ENCODE measurements at regions not wholly inside any gene's neighbourhood (a gene's known extent, or its start where the extent isn't known, plus 50 kb on each side); places are given as distances from the start of the nearest gene placed in this dataset.

DNA sequence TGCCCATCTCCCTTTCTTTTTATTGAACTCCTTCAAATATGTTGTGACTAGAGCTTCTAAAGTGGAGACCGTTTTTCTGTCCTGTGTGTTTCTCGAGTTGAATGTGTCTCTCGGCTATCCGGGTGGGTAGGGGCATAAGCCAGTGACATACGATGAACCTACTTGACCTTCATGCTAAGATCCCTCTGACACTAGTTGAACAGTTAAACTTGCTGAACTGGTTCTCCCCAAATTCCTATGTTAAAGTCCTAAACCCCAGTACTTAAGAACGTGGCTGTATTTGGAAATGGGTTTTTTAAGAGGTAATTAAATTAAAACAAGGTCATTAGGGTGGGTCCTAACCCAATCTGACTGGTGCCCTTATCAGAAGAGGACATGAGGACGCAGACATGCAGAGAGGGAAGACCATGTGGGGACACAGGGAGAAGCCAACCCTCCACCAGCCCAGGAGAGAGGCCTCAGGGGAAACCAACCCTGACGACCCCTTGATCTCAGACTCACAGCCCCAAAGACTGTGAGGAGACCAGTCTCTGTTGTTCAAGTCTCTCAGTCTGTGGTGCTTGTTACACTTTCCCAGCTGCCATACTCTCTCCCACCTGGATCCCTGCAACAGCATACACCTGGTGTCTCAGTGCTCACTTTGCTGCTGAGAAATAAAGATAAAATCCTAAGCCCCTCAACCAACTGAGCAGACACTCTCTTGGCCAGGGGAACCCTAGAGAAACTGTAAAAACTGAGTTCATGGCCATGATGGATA lies 208.4 kb downstream of the MYLK4 start:
- no peak overlapping the region for H3K4me3 ChIP-seq (ENCODE audit: low read depth, low read length)
- TF ChIP-seq, protein P1, sequence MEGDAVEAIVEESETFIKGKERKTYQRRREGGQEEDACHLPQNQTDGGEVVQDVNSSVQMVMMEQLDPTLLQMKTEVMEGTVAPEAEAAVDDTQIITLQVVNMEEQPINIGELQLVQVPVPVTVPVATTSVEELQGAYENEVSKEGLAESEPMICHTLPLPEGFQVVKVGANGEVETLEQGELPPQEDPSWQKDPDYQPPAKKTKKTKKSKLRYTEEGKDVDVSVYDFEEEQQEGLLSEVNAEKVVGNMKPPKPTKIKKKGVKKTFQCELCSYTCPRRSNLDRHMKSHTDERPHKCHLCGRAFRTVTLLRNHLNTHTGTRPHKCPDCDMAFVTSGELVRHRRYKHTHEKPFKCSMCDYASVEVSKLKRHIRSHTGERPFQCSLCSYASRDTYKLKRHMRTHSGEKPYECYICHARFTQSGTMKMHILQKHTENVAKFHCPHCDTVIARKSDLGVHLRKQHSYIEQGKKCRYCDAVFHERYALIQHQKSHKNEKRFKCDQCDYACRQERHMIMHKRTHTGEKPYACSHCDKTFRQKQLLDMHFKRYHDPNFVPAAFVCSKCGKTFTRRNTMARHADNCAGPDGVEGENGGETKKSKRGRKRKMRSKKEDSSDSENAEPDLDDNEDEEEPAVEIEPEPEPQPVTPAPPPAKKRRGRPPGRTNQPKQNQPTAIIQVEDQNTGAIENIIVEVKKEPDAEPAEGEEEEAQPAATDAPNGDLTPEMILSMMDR (IDR thresholded peaks at IDR 0.05; ENCODE audit: control insufficient read depth, extremely low read depth, insufficient read depth) = no peak
- DNase-seq (ENCODE audit: low read depth) = no peak

DNA sequence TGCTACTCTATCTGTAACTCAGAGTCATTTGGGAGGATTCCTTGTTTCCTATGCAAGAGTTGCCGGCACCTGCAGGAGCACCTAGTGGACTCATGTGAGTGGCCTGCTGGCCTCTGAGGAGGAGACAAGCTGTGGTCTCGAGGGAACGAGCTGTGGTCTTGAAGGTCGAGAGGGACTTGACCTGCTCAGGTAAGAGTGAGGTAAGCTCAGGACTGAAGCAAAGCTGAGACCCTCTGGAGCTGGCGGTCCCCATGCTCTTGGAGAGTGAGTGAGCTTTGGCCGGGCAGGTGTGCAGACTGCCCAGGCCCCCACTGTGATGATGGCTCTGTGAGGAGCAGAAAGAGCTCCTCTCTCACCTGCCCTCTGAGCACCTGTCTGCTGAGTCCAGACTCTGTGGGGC lies 214.3 kb downstream of the MYLK4 start:
- TF ChIP-seq, protein P1 (IDR thresholded peaks at IDR 0.05; ENCODE audit: control insufficient read depth, extremely low read depth, insufficient read depth) = no peak
- no peak overlapping the region for H3K4me3 ChIP-seq (ENCODE audit: low read depth, low read length)
- DNase-seq (ENCODE audit: low read depth) = no peak

DNA sequence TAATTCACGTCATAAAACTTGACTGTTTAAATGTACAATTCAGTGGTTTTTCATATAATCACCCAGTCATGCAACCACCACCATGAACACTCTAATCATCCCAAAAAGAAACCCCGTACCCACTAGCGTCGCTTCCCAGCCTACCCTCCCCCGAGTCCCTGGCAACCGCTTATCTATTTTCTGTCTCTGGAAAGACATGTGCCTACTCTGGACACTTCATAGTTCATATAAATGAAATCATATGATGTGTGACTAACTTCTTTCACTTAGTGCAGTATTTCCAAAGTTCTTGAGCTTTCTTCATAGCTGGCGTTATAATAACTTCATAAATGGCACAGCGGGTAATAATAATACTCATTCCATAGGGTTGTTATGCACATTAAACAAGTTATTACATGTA lies 215.2 kb downstream of the MYLK4 start:
- no peak overlapping the region for H3K4me3 ChIP-seq (ENCODE audit: low read depth, low read length)
- no peak for DNase-seq (ENCODE audit: low read depth)
- TF ChIP-seq, protein P1 (IDR thresholded peaks at IDR 0.05; ENCODE audit: control insufficient read depth, extremely low read depth, insufficient read depth) = no peak

DNA sequence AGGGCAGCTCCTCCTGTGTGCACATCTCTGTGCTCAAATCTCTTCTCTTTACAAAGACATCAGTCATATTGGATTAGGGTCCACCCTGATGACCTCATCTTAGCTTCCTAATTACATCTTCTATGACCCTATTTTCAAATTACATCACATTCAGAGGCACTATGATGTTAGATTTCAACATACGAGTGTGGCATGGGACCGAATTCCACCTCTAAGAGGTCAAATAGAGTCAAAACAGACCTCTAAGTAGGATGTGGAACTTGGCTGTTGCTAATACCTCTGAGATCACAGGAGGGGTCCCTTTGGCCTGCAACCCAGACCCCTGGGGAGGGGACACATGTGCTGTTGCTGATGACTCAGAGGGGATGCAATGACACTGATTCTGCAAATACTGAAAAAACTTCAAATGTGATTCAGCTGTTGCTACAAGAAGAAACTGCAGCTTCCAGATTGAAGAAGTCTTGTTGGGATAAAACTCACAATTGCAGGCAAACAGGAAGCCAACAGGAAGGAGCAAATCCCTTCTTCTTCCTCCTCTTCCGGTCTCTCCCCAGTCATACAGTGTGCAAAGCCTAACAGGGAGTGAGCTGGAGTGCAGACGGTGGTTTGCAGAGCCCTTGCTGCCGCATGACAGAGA lies 216.2 kb downstream of the MYLK4 start:
- TF ChIP-seq, protein P1 (IDR thresholded peaks at IDR 0.05; ENCODE audit: control insufficient read depth, extremely low read depth, insufficient read depth) = no peak
- no peak overlapping the region for H3K4me3 ChIP-seq (ENCODE audit: low read depth, low read length)
- no peak for DNase-seq (ENCODE audit: low read depth)

DNA sequence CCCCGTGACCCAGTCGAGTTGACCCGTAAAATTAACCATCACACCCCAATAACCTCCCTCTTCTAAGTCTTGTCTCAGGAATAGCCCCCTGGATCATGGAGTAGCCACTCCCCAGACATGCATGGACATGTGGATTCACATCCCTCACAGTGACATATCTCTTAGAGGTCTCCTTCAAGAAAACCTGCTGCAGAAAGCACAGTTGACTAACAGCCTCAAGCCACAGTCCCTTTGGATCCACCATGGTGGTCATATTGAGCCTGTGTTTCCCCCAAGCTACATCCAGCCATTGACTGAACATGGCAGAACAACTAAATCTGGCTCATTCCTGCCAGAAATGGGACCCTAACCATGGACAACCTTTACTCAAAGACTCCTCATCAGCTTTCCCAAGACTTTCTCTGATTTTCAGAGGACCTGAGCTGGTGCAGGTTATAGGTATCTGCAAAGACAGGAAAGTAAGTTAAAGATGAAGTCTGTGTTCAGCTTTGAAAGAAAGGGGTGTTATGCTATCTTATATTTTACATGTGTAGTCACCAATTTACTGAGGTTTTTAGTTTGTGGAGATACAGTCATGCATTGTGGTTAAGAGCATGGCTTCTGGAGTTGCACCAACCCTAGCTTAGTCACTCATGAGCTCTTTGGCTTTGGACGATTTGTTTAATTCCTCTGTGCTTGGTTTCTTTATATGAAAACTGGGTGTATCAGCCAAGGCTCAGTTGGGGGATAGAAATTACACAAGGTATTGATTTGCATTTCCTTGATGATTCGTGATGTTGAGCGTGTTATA lies 219.1 kb downstream of the MYLK4 start:
- no peak overlapping the region for H3K4me3 ChIP-seq (ENCODE audit: low read depth, low read length)
- no peak for DNase-seq (ENCODE audit: low read depth)
- TF ChIP-seq, protein P1 (IDR thresholded peaks at IDR 0.05; ENCODE audit: control insufficient read depth, extremely low read depth, insufficient read depth) = no peak

DNA sequence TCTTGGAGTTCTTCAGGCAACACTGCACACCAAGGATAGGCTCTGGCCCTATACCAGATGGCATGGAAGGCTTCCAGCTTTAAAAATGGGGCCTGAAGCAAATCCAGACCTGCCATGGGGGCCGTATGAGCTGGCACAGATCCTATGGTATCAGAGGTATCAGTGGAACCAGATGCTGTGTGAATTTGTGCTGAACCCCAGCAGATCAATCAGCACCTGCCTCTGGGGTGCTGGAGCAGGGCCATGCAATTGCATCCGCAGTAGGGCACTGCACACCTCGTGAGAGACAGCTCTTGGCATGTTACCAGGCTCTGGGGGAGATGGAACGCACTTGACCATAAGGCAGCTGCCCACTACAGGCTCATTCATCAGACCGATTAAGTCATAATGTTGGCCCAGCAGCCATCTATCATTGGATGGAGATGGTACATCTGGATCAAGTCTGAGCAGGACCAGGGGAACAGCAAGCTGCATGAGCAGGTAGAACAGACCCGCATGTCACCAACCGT lies 221.5 kb downstream of the MYLK4 start:
- TF ChIP-seq, protein P1 (IDR thresholded peaks at IDR 0.05; ENCODE audit: control insufficient read depth, extremely low read depth, insufficient read depth) = no peak
- DNase-seq (ENCODE audit: low read depth) = no peak
- H3K4me3 ChIP-seq (ENCODE audit: low read depth, low read length) = no peak overlapping the region

All from LNCaP clone FGC (cell line).